ENCODE measurements at regions not wholly inside any gene's neighbourhood (a gene's known extent, or its start where the extent isn't known, plus 50 kb on each side); places are given as distances from the start of the nearest gene placed in this dataset.

DNA sequence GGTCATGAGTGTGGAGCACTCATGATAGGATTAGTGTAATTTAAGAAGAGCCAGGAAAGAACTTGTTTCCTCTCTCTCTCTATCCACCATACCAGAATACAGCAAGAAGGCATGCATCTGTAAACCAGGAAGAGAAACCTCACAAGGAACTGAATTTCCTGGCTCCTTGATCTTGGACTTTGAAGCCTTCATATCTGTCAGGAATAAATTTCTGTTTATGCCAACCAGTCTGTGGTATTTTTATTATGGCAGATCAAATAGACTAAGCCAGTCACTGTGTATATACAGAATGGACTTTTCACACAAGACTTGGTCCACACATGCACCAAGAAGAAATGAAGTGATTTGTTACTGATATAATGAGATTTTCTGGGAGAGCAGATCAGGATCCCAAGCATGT is 930.1 kb upstream of the TMEFF2 start:
- TF ChIP-seq CTCF (IDR thresholded peaks at IDR 0.05) (no peak), POLR2A (IDR thresholded peaks at IDR 0.05) (no peak), POLR2AphosphoS5 (IDR thresholded peaks at IDR 0.05) (no peak)

Measured in suprapubic skin (tissue), 4 donors.